BJ (cell line): ENCODE measurements at regions not wholly inside any gene's neighbourhood (a gene's known extent, or its start where the extent isn't known, plus 50 kb on each side); places are given as distances from the start of the nearest gene placed in this dataset.

ENCODE experiments used
- CTCF ChIA-PET: fragments of 350-600 bp; formaldehyde crosslinking; extraction: SDS; loops from one replicate; lab custom pipeline; 2021; ENCODE audit warnings: antibody characterized with exemption, inconsistent platforms; lab: Yijun Ruan, JAX
- POLR2A ChIA-PET: fragments of 300-600 bp; sonication (Branson Sonifier 250); formaldehyde crosslinking; extraction: SDS; loops from one replicate; lab custom pipeline; 2021; ENCODE audit warnings: antibody characterized with exemption; lab: Charles Lee
- DNase-seq: peaks from one replicate; pipeline ENCODE4 v3.0.0-alpha.2; 2011; ENCODE audit warnings: low read depth
- H3K27me3 ChIP-seq: 2 replicates; pipeline ENCODE4 v1.6.0; 2011; ENCODE audit warnings: low read length; ENCODE audit not compliant: control insufficient read depth, insufficient read depth
- H3K36me3 ChIP-seq: 2 replicates; pipeline ENCODE4 v1.5.1; 2011; ENCODE audit warnings: low read length; ENCODE audit not compliant: control insufficient read depth, insufficient read depth
- H3K4me3 ChIP-seq: 2 replicates; pipeline ENCODE4 v1.5.1; 2011; ENCODE audit warnings: low read depth, mild to moderate bottlenecking, control low read depth, low read length
- TF ChIP-seq, protein P1 (sequence below): IDR thresholded peaks from 2 replicates; pipeline ENCODE4 v1.5.1; 2011; ENCODE audit warnings: low read depth, mild to moderate bottlenecking, control low read depth, inconsistent platforms, low read length, moderate library complexity; ENCODE audit not compliant: insufficient read depth

DNA sequence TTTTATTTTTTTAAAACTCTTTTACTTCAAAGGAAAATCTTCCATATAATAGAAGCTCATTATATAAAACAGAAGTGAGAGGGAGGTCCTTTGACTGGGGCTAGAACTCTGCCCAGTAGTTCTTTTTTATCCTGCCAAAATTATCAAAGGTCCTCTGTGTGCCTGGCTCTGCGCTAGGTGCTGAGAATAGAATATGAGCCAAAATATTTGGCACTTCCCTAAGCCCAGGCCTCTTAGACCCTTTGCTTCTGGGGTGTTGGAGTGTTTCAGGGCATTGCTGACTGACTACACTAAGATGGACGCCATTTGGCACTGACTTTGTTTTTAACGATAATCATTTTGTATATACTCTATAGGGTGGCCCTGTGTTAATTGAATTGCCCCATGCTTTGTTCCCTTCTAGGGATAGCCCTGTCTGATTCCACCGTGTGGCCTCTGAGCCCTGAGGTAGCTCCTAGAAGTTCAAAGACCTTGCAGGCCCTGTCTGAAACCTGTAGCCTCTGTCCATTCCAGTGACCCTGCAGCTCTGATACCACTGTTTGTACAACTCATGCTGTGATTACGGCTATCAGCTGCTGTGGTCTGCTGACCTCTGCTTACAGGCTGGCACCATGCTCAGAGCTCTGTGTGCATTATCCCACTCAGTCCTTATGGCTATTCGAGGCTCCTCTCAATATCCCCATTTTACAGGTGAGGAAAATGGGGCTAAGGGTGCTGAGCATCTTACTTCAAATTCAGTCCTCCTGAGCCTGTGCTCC lies 84.3 kb upstream of the SHB start:
- ChIA-PET CTCF (interaction anchor here (1.0 kb wide), 1 partner anchor 65 kb away, joined by 4 read pairs; no protein-coding TSS in a partner anchor), POLR2A (interaction anchor here (0.5 kb wide), 1 partner anchor 254 kb away, joined by 12 read pairs; no protein-coding TSS in a partner anchor)

DNA sequence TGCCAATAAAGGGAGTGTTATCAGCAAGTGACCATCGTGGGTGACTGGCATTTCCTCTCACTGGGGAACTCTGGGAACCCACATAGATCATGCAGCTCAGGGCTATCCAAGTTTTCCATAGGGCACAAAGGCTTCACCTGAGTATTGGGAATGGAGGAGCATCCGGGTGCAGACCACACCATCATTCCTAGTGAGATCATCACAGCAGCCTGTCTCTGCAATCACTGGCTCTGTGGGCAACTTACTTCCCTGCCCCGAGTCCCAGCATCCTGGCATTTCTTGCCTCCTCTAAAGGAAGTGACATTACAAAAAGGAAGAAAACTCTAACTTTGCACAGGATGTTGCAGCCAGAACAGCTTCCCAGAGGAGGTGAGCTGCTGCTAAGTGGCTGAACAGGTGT lies 80.6 kb upstream of the SHB start:
- Histone ChIP-seq H3K4me3 (no peak overlapping the region), H3K27me3 (peaks cover 21% of the 10 kb centered on the region), H3K36me3 (no peaks in the 10 kb centered on the region)
- ChIA-PET POLR2A (no interaction called here), CTCF (interaction anchor here (0.7 to 2.5 kb wide), 3 partner anchors 8 to 62 kb away, joined by 4 to 11 read pairs (median 7); no protein-coding TSS in a partner anchor)
- TF ChIP-seq, protein P1, sequence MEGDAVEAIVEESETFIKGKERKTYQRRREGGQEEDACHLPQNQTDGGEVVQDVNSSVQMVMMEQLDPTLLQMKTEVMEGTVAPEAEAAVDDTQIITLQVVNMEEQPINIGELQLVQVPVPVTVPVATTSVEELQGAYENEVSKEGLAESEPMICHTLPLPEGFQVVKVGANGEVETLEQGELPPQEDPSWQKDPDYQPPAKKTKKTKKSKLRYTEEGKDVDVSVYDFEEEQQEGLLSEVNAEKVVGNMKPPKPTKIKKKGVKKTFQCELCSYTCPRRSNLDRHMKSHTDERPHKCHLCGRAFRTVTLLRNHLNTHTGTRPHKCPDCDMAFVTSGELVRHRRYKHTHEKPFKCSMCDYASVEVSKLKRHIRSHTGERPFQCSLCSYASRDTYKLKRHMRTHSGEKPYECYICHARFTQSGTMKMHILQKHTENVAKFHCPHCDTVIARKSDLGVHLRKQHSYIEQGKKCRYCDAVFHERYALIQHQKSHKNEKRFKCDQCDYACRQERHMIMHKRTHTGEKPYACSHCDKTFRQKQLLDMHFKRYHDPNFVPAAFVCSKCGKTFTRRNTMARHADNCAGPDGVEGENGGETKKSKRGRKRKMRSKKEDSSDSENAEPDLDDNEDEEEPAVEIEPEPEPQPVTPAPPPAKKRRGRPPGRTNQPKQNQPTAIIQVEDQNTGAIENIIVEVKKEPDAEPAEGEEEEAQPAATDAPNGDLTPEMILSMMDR = no peak
- DNase-seq = no peak

More for the DNA sequence above, 84.3 kb upstream of the SHB start:
- TF ChIP-seq, protein P1 = no peak
- DNase-seq = no peak
- peaks cover 19% of the 10 kb centered on the region for H3K27me3 ChIP-seq
- H3K4me3 ChIP-seq = no peak overlapping the region
- H3K36me3 ChIP-seq = no peaks in the 10 kb centered on the region

DNA sequence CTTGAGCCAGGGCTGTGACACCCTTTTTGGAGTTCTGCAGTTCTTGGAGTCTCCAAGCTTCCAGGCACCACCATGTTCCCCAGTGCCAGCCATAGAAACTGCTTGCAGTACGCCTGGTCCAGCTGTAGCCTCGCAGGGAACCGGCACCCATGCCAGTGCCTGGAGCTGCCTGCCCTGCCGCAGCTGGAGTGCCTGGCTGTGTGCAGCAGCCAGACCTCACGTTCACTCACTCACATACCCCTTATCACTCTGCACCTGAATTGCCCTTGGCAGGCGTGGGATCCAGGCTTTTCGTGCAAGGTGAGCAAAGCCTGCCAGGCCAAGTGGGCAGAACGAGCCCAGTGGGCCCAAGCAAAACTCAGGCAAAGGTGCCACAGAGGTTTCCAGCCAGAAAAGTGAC lies 77.8 kb upstream of the SHB start:
- POLR2A ChIA-PET = no interaction called here
- Histone ChIP-seq H3K36me3 (no peaks in the 10 kb centered on the region), H3K4me3 (no peak overlapping the region), H3K27me3 (peaks cover 17% of the 10 kb centered on the region)
- CTCF ChIA-PET = interaction anchor here (0.7 to 3.0 kb wide), 5 partner anchors 8 to 234 kb away, joined by 3 to 16 read pairs (median 3); no protein-coding TSS in a partner anchor
- TF ChIP-seq, protein P1 = no peak
- no peak for DNase-seq

DNA sequence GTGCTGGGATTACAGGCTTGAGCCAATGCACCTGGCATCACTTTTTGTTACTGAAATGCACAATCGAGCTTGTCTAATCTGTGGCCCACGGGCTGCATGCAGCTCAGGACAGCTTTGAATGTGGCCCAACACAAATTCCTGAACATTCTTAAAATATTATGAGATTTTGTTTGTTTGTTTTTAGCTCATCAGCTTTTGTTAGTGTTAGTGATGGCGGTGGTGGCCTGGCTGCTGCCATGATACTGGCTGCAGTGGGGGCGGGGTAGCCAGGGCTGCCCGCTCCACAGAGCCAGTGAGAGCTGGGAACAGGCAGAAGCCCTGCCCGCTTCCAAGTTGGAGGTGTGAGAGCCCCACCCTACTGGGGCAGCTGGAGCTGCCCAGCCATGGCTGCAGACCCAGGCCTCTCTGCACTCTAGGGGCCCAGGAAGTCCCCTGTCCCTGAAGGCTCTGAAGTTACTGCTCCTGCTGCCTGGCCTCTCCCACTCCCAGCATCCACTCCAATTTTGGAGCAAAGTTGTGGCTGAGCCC lies 76.6 kb upstream of the SHB start:
- DNase-seq = no peak
- no peaks in the 10 kb centered on the region for H3K36me3 ChIP-seq
- peaks cover 12% of the 10 kb centered on the region for H3K27me3 ChIP-seq
- TF ChIP-seq, protein P1 = no peak
- ChIA-PET CTCF (interaction anchor here (1.3 to 3.0 kb wide), 2 partner anchors 14 to 57 kb away, joined by 4 to 16 read pairs; no protein-coding TSS in a partner anchor), POLR2A (no interaction called here)
- no peak overlapping the region for H3K4me3 ChIP-seq

DNA sequence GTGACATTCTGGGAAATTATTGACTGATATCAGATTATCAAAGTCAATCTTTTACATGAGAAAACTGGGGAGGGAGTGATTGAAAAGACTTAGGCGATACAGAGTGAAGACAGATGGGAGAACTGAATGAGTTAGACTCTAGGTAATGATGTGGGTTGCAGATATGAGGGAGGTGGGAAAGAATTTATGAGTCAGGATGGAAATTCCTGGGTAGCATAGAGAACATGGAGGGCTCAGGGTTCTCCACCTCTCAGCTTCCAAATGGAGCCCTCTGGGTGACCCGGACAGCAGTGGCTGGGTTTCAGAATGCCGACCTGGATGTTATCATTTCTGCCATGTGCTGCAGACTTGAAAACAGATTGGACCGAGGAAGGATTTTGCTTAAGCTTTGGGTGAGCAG lies 75.4 kb upstream of the SHB start:
- H3K4me3 ChIP-seq = no peak overlapping the region
- TF ChIP-seq, protein P1 = no peak
- H3K36me3 ChIP-seq = no peaks in the 10 kb centered on the region
- CTCF ChIA-PET = interaction anchor here (3.0 kb wide), 1 partner anchor 16 kb away, joined by 16 read pairs; no protein-coding TSS in a partner anchor
- POLR2A ChIA-PET = no interaction called here
- H3K27me3 ChIP-seq = peaks cover 9% of the 10 kb centered on the region
- no peak for DNase-seq
